ENCODE measurements at regions not wholly inside any gene's neighbourhood (a gene's known extent, or its start where the extent isn't known, plus 50 kb on each side); places are given as distances from the start of the nearest gene placed in this dataset.

DNA sequence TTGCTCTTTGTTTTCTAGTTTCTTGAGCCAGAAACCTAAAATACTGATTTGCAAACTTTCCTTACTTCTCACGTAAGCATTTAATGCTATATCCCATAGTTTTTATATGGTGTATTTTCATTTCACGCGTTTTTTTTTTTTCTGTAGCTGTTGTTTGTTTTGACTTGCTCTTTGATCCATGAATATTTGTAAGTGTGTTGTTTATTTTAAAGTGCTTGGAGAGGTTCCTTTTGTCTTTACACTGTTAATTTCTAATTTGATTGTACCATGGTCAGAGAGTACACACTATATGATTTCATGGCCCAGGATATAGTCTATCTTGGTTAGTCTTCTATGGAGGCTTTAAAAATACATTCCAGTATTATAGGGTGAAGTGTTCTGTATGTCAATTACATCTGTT, 84.8 kb upstream of the RNF217 start:
- ATAC-seq (no peak), DNase-seq (ENCODE audit: low spot score) (no peak)
- intact Hi-C loops (cut with DNase I), result no loop called here

DNA sequence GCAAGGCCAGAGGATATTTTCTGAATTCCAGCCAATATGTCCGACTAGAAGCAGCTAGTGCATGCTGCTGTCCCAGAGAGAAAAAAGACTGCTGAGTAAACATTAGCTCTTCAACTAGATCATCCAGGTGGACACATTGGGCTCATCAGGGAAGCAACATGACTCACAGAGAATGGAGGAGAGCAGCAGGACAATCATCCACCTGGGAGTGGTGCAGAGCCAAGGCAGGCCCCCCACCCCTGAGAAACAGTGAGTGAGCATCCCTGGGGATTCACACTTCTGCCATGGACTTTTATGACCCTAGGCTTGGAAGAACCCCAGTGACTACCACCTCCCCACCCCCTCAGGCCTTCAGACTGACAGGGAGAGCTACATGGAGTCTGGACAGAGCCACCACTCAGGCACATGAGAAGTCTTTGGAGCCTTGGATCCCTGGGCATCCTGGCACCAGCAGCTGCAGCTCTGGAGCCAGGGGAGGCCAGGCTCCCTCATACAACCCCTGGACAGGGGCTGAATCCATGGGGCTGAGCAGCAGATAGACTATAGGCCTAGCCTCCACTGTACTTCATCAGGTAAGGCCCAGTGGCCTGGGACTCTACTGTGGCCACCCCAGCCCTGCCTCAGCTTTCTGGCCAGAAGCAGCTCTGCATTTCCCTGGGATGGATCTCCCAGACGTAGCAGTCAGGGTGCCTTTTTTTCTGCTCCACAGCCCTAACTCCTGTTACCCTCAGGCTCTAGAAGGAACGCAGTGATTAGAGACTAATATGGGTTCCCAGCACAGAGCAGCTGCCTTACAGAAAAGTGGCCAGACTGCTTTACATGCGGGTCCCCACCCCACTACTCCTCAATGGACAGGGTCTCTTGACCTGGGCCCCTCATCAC, 82.9 kb upstream of the RNF217 start:
- ATAC-seq (no peak), DNase-seq (ENCODE audit: low spot score) (no peak)
- intact Hi-C loops (cut with DNase I), result no loop called here

DNA sequence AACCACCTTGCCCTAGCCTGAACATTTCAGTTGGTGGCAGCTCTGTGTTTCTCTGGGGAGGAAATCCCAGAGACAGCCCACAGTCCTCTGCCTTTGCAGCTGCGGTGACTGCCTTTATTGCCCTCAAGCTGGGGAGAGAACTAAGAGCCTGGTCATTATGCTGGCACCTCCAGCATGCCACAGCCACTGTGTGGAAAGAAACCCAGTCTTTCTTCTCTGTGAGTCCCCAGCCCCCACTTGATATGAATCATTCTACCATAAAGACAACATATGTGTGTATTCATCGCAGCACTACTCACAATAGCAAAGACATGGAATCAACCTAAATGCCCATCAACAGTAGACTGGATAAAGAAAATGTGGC, 82.3 kb upstream of the RNF217 start:
- intact Hi-C loops (cut with DNase I), result no loop called here
- no peak for ATAC-seq
- DNase-seq (ENCODE audit: low spot score), result no peak

DNA sequence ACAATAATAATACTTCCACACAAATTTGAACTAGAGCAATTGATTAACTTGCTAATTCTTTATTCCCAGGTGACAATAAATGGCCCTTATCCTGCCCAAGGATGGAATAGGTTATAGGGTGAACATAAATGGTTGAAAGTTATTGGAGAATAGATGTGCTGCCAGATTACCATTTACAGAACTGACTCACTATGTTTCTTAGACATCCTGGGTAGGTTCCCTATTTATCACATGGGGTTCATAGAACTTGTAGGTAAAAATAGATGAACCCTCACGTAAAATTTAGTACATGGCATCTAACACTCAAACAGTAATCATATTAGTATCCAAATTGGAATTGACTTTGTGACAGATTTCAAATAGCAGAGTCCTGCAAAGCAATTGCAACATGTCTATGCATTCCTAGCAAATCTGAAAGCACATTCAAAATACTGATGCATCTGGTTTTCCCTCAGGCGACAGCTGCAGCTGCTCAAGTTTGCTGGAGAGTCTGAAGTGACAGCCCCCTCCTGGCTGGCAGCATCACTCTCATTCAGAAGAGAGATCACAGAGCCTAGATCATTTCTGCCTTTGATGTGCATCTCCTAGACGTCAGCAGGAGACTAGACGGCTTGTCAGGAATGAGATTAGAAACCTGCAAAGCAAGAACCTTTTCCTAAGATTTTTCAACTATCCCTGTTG, 80.2 kb upstream of the RNF217 start:
- ATAC-seq (no peak), DNase-seq (ENCODE audit: low spot score) (no peak)
- intact Hi-C loops (cut with DNase I), result no loop called here

DNA sequence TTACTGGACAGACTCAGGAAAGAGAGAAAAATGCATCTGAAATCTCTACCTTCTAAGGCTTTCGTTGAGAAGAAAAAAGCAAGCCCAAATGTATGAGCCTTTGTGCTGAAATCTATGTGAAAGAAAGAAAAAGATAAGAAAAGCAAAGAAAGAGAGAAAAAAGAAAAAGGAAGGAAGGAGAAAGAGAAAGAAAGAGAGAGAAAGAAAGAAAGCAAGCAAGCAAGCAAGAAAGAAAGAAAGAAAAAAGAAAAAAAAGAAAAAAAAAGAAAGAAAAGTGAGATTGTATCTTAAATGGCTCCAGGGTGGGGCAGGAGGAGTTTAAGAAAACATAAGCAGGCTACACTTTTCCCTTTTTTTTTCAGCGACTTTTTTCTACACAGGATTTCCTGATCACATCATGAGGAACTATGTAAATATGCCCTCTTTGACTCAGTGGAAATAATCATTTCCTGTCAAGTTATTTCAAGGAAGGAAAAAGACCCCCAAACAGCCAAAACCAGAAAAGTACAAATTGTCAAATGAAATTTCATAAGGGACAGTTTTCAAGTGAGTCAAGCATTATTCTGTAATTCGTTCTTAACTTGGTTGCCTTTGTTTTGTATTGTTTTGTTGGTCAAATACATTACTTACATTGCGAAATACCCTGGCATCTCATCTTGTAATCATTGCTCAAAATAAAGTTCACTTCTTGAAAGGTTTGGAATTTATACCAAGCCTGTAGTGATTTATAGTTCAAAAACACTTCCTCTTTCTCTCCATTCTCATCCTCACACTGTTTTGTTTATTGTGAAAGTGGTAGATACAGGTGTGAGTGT, 79.5 kb upstream of the RNF217 start:
- peak; percentile 26 for ATAC-seq
- intact Hi-C loops (cut with DNase I), result no loop called here
- DNase-seq (ENCODE audit: low spot score), result no peak

DNA sequence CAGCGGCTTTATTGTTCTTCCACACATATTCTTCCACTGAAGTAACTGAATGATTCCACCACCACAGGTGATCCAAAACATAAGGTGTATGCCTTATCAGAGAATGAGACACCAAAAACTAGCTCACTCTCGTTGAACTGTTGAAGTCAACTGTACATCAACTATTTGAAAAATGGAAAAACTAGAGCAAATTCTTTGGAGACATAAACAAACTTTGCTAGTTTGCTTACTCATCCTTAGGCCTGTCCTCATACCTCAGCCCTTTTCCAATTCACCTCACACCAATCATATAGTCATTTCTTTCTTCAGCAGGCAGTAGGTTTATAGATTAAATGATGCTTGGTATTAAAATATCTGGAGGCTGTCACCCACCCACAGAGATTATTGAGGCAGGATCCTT, 77.1 kb upstream of the RNF217 start:
- no peak for ATAC-seq
- intact Hi-C loops (cut with DNase I), result no loop called here
- DNase-seq (ENCODE audit: low spot score), result no peak

DNA sequence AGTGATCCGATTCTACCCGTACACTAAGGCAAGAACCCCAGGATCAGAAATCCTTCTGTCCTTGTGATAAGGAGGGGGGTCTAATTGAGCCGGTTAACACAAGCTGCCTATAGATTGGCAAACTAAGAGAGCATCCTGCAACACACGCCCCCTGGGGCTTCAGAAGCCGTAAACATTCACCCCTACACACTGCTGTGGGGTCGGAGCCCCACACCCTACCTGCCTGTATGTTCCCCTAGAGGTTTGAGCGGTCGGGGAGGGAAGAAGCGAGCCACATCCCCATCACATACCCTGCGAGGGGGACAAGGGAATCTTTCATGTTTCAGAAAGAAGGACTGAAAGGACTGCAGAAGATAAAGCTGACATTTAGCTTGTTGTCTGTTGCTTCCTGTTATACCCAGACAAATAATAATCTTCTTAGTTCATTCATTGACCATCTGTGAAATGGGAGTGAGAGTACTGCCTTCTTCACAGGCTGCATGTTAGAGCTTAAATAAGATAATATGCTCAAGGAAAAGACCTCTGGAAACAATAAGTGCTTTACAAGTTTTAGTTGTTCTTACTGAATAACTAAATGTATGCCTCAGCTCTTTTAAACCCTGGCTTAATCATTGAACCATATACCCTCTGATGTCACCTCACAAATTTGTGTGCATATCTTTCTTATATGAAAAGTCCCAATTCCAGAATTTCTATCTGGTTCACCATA, 74.2 kb upstream of the RNF217 start:
- intact Hi-C loops (cut with DNase I), result no loop called here
- DNase-seq (ENCODE audit: low spot score) (no peak), ATAC-seq (no peak)

DNA sequence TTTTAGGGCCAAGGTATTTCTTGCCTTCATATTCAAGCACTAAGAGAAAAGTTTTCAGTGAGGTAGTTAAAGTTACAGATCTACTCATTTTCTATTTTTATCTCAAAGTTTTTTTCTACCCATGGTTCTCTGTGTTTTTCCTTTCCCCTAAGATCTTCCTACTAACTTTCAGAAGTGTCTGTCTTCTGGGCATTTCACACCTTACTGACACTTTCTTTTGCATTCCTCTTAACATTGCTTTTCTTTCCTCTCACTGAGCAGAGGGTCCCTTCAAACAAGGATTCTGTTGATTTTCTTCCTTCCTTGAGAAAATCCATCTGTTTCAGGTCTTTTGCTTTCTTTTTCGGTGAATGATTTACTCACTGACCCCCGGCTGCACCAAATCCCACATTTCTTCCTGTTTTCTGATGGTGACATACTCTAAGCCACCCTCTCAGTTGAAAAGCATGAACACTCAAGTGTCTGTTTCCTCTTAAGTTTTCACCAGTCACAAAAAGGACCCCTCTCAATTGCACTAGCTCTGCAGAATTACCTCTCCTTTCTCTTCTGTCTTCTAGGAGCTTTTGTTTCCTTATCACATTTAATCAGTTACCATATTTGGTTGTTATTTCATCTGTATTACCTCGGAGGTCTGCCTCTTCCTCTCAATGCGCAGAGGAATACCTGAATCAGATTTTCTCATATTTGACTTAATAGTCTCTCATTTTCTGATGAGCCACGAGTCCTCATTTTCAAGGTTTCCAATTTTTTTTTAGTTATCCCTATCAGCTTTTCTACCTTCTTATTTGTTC, 73.5 kb upstream of the RNF217 start:
- ATAC-seq (no peak), DNase-seq (ENCODE audit: low spot score) (no peak)
- intact Hi-C loops (cut with DNase I), result no loop called here

DNA sequence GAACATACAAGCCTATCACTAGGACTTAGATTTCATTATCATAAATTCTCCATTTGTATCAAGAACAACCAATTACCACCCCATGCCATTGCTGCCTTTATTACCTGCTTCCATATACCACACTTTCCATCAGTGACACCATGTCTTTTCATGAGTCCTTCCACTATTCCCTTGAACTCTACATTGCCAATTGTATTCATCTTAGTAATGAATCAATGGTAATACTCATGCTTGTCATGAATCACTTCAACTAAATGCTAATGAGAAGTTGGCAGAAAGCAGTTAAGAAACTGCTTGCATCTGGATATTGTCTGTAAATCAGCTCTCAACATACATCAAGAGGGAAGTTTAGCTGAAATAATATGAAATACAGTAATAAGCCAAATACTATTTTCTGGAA, 61.2 kb upstream of the RNF217 start:
- ATAC-seq, result no peak
- no peak for DNase-seq (ENCODE audit: low spot score)
- intact Hi-C loops (cut with DNase I), result no loop called here

DNA sequence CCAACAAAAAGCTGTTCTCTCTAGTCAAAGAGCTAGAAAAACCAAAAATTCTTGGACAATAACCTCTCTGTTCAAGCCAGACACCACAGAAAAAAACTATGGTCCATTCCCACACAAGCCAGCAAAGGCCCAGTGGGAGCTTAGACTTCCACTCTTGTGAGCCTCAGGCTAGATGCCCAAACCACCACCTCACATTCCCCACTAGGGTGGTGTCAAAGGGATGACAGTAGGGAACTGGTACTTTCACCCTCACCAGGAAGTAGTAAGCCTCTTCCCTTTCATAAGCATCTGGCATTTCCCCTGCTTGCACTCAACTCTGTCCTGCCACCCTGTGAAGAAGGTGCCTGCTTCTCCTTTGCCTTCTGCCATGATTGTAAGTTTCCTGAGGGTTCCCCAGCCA, 58.4 kb upstream of the RNF217 start:
- ATAC-seq (no peak), DNase-seq (ENCODE audit: low spot score) (no peak)
- intact Hi-C loops (cut with DNase I), result no loop called here

DNA sequence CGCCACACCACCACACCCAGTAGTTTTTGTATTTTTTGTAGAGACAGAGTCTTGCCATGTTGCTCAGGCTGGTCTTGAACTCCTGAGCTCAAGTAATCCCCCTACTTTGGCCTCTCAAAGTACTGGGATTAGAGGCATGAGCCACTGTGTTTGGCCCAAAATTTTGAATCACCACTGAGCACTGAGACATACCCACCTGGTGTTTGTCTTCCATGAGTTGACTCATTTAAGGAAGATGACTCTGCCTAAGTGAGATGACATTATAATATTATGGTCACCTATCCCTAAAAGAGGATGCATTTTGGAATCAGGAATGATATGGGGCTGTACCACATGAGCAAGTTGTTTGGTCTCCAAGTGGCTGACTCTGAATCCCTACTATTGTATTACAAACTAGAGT, 54.6 kb upstream of the RNF217 start:
- ATAC-seq (no peak), DNase-seq (ENCODE audit: low spot score) (no peak)
- intact Hi-C loops (cut with DNase I), result no loop called here

Data from sciatic nerve (tissue), 2 donors.